Endothelial cell of umbilical vein (primary cell): ENCODE measurements at regions not wholly inside any gene's neighbourhood (a gene's known extent, or its start where the extent isn't known, plus 50 kb on each side); places are given as distances from the start of the nearest gene placed in this dataset.

Source experiments
- BruUV-seq: library from RNA; stranded (reverse); fragments of 400-500 nt; replicated peaks from 2 replicates; lab custom pipeline; 2021; lab: Mats Ljungman, UMichigan
- CTCF ChIA-PET: fragments of 300-600, 350-600 bp; sonication (Branson Sonifier 250); formaldehyde crosslinking; loops from one replicate; lab custom pipeline; 2021; ENCODE audit warnings: antibody characterized with exemption, inconsistent platforms; lab: Charles Lee
- POLR2A ChIA-PET: fragments of 300-600, 350-600 bp; sonication (Branson Sonifier 250); formaldehyde crosslinking; loops from one replicate; lab custom pipeline; 2021; ENCODE audit warnings: antibody characterized with exemption, inconsistent platforms; lab: Charles Lee
- DNase-seq: peaks from one replicate; pipeline ENCODE4 v3.0.0-alpha.2; 2011; ENCODE audit warnings: low read depth, low spot score
- FAIRE-seq: peaks from 2 replicates; lab custom pipeline; 2011; peaks lifted over from hg19 to GRCh38; lab: Jason Lieb, UNC
- H2AFZ ChIP-seq: 2 replicates; pipeline ENCODE4 v1.6.0; 2012; ENCODE audit warnings: low read depth, low read length, control low read depth, inconsistent platforms
- H3K27ac ChIP-seq: 2 replicates; pipeline ENCODE4 v1.5.1; 2011; ENCODE audit warnings: low read depth, mild to moderate bottlenecking, control low read depth, low read length, moderate library complexity; ENCODE audit not compliant: insufficient read depth
- H3K27me3 ChIP-seq, 2 experiments: 2 replicates each; pipeline versions ENCODE4 v1.6.0 to v1.6.1; 2011; ENCODE audit warnings: low read length in 2 of 2, mixed read lengths in 1 of 2; ENCODE audit not compliant: control insufficient read depth in 2 of 2, insufficient read depth in 2 of 2
- H3K36me3 ChIP-seq, 2 experiments: 2 replicates in 1 of 2; 3 replicates in 1 of 2; pipeline ENCODE4 v1.5.1; 2011; ENCODE audit warnings: low read length in 2 of 2, mild to moderate bottlenecking in 1 of 2, moderate library complexity in 1 of 2; ENCODE audit not compliant: control insufficient read depth in 2 of 2, insufficient read depth in 2 of 2; ENCODE audit errors: extremely low read depth in 1 of 2
- H3K4me1 ChIP-seq: 3 replicates; pipeline ENCODE4 v1.5.1; 2011; ENCODE audit warnings: mild to moderate bottlenecking, low read length; ENCODE audit not compliant: control insufficient read depth, insufficient read depth; ENCODE audit errors: extremely low read depth
- H3K4me2 ChIP-seq: 2 replicates; pipeline ENCODE4 v1.6.1; 2011; ENCODE audit warnings: low read length, control low read depth, mixed read lengths; ENCODE audit not compliant: insufficient read depth
- H3K4me3 ChIP-seq, 3 experiments: fragments of 200-600 bp in 1 of 3; sonication (generic), shearing (Covaris generic) in 1 of 3; replicated peaks in 1 of 3; 2 replicates each; pipeline ENCODE4 v1.5.1; 2011 to 2016; ENCODE audit warnings: control low read depth in 3 of 3, low read length in 3 of 3, mild to moderate bottlenecking in 2 of 3, inconsistent platforms in 1 of 3, low read depth in 1 of 3, moderate library complexity in 1 of 3; ENCODE audit not compliant: insufficient read depth in 1 of 3
- H3K79me2 ChIP-seq: 2 replicates; pipeline ENCODE4 v1.6.0; 2012; ENCODE audit warnings: low read length, inconsistent platforms; ENCODE audit not compliant: control insufficient read depth, insufficient read depth
- H3K9ac ChIP-seq: replicated peaks from 2 replicates; pipeline ENCODE3; 2011; ENCODE audit warnings: low read length, control low read depth; ENCODE audit not compliant: insufficient read depth; ENCODE audit errors: extremely low read depth
- H3K9me1 ChIP-seq: replicated peaks from 3 replicates; pipeline ENCODE4 v1.6.0; 2011; ENCODE audit warnings: mild to moderate bottlenecking, low read length; ENCODE audit not compliant: control insufficient read depth, insufficient read depth; ENCODE audit errors: extremely low read depth
- H3K9me3 ChIP-seq: replicated peaks from 2 replicates; pipeline ENCODE4 v1.5.1; 2012; ENCODE audit warnings: low read length, inconsistent platforms; ENCODE audit not compliant: control insufficient read depth, insufficient read depth
- H4K20me1 ChIP-seq: replicated peaks from 2 replicates; pipeline ENCODE3; 2011; ENCODE audit warnings: mild to moderate bottlenecking, low read length; ENCODE audit not compliant: control insufficient read depth, insufficient read depth; ENCODE audit errors: extremely low read depth
- EZH2 ChIP-seq: IDR thresholded peaks from 2 replicates; pipeline ENCODE4 v1.6.1; 2012; ENCODE audit warnings: borderline replicate concordance, low read depth, mild to moderate bottlenecking, moderate library complexity, low read length, inconsistent platforms; ENCODE audit not compliant: severe bottlenecking
- FOS ChIP-seq: IDR thresholded peaks from 2 replicates; pipeline ENCODE4 v1.6.1; 2011; ENCODE audit warnings: mild to moderate bottlenecking, low read length, moderate library complexity, borderline replicate concordance; ENCODE audit not compliant: insufficient read depth
- GATA2 ChIP-seq: IDR thresholded peaks from 2 replicates; pipeline ENCODE4 v1.7.0; 2011; ENCODE audit warnings: low read depth, mild to moderate bottlenecking, moderate library complexity, mixed read lengths, low read length; ENCODE audit not compliant: insufficient read length, insufficient read depth
- JUN ChIP-seq: IDR thresholded peaks from 2 replicates; pipeline ENCODE4 v1.6.1; 2011; ENCODE audit warnings: borderline replicate concordance, low read depth; ENCODE audit not compliant: insufficient read length, insufficient read depth
- MYC ChIP-seq: IDR thresholded peaks from one replicate; pipeline ENCODE4 v1.6.1; 2011; ENCODE audit warnings: mild to moderate bottlenecking, low read depth, low read length
- POLR2A ChIP-seq: IDR thresholded peaks from 2 replicates; pipeline ENCODE4 v1.6.1; 2012; ENCODE audit warnings: low read depth, mild to moderate bottlenecking, control low read depth, low read length
- POLR2AphosphoS5 ChIP-seq: IDR thresholded peaks from 2 replicates; pipeline ENCODE4 v1.6.1; 2012; ENCODE audit warnings: low read depth, mild to moderate bottlenecking, control low read depth, low read length, moderate library complexity; ENCODE audit not compliant: insufficient read depth
- dilution Hi-C: fragments of 300-500 bp; cut with MboI; formaldehyde crosslinking; loops from one replicate; pipeline ENCODE4 v1.15.0; 2019; ENCODE audit warnings: low sequenced_read_pairs; ENCODE audit not compliant: extremely low pct_ligation_motif_present
- intact Hi-C: fragments of 100-400 bp; cut with micrococcal nuclease; formaldehyde crosslinking; loops from one replicate; pipeline ENCODE4 v1.10.0; 2022
- TF ChIP-seq, protein P1 (sequence below): IDR thresholded peaks from 2 replicates; pipeline ENCODE4 v1.6.1; 2011; ENCODE audit not compliant: insufficient read depth, insufficient read length
- TF ChIP-seq, protein P2 (sequence below), 2 donors: IDR thresholded peaks; 1 replicate in 1 of 2; 2 replicates in 1 of 2; pipeline ENCODE4 v1.5.1; 2011; ENCODE audit warnings: low read length in 2 of 2, mild to moderate bottlenecking in 2 of 2, moderate library complexity in 2 of 2, control low read depth in 1 of 2, inconsistent platforms in 1 of 2, low read depth in 1 of 2; ENCODE audit not compliant: insufficient read depth in 1 of 2; ENCODE audit errors: extremely low read depth in 1 of 2

DNA sequence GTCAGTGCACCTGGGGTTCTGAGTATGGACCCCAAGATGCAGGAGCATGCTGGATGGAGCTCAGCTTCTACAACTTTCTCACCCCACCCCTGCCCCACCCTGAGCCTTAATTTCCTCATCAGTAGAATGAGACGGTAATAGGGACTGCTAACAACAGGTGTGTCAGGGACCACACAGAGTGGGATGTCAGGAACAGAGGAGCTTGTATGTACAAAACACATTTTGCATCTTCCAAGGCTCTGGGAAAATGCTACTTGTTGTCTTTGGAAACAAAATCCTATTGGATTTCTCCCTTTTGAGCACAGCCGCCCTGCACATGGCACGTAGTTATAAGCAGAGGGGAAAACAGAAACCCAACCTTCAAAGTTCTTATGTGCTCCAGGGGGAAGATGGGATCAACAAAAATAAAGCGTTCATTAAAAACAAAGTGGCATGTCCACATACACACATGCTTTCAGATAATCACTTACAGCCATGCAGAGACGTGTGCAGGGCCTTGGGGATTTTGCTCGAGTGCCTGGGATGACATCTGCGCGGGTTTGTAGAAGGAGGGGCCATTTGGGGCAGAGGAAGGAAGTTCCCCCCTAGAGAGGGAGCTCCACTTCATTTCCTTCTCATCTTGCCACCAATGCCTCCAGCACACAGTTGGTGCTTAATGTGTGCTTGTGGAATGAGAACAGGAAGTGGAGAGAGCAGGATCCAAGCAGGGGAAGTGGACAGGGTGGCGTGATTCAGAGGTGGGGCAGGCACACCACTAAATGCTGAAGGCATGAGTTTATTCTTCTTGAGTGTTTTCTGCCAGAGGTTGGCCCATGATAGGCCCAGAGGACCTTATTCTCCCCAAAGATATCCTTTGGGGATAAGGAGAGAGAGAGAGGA, 138.9 kb downstream of the SMIM20 start:
- Histone ChIP-seq H3K36me3 (no peaks in the 10 kb centered on the region), H2AFZ (no peak overlapping the region), H3K9ac (no peak overlapping the region), H3K4me3 (no peak overlapping the region), H3K4me2 (no peak overlapping the region), H3K9me1 (no peaks in the 10 kb centered on the region), H3K27me3 (no peaks in the 10 kb centered on the region), H4K20me1 (no peaks in the 10 kb centered on the region), H3K9me3 (no peaks in the 10 kb centered on the region), H3K4me1 (no peaks in the 10 kb centered on the region), H3K79me2 (no peaks in the 10 kb centered on the region), H3K27ac (no peak overlapping the region)
- intact Hi-C loops: no loop called here
- no TSS peak for BruUV-seq
- dilution Hi-C loops: no loop called here
- no peak for DNase-seq
- ChIA-PET POLR2A (no interaction called here), CTCF (no interaction called here)
- no peak for FAIRE-seq
- TF ChIP-seq, protein P1, sequence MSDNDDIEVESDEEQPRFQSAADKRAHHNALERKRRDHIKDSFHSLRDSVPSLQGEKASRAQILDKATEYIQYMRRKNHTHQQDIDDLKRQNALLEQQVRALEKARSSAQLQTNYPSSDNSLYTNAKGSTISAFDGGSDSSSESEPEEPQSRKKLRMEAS: no peak
- TF ChIP-seq JUN (no peak), FOS (no peak), POLR2AphosphoS5 (no peak), EZH2 (no peak), MYC (no peak), POLR2A (no peak), GATA2 (no peak)
- TF ChIP-seq, protein P2, sequence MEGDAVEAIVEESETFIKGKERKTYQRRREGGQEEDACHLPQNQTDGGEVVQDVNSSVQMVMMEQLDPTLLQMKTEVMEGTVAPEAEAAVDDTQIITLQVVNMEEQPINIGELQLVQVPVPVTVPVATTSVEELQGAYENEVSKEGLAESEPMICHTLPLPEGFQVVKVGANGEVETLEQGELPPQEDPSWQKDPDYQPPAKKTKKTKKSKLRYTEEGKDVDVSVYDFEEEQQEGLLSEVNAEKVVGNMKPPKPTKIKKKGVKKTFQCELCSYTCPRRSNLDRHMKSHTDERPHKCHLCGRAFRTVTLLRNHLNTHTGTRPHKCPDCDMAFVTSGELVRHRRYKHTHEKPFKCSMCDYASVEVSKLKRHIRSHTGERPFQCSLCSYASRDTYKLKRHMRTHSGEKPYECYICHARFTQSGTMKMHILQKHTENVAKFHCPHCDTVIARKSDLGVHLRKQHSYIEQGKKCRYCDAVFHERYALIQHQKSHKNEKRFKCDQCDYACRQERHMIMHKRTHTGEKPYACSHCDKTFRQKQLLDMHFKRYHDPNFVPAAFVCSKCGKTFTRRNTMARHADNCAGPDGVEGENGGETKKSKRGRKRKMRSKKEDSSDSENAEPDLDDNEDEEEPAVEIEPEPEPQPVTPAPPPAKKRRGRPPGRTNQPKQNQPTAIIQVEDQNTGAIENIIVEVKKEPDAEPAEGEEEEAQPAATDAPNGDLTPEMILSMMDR (IDR thresholded peaks at IDR 0.05; ENCODE audit: extremely low read depth in 1 of 2, insufficient read depth in 1 of 2, low read depth in 1 of 2, low read length in 2 of 2): no peak
